HG02642 (cell line): ENCODE measurements at regions not wholly inside any gene's neighbourhood (a gene's known extent, or its start where the extent isn't known, plus 50 kb on each side); places are given as distances from the start of the nearest gene placed in this dataset.
"Not testable (repeated sequence)": the region's sequence is repeated elsewhere in the genome, so short reads cannot be mapped to it uniquely, and the experiment has no call there.

ENCODE experiments used
- ATAC-seq: cut with Tn5 transposase; IDR thresholded peaks from one replicate; pipeline ENCODE4 v1.9.1; 2021; ENCODE audit warnings: mild to moderate bottlenecking; ENCODE audit not compliant: unreplicated experiment, poor library complexity

DNA sequence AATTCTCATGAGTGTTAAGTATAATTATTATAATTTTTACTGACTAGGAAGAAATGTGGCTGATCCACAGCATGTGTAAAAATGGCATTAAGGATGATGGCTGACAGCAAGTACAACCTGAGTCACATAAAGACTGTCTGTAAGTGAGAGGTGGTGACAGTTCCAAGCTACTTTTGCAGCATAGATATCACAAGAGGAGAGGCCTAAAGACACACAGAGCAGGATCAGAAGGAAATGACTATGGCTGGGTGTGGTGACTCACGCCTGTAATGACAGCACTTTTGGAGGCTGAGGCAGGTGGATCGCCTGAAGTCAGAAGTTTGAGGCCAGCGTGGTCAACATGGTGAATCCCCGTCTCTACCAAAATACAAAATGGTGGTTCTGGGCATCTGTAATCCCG lies 234.7 kb upstream of the HSFY1 start:
- not testable (repeated sequence) for ATAC-seq

DNA sequence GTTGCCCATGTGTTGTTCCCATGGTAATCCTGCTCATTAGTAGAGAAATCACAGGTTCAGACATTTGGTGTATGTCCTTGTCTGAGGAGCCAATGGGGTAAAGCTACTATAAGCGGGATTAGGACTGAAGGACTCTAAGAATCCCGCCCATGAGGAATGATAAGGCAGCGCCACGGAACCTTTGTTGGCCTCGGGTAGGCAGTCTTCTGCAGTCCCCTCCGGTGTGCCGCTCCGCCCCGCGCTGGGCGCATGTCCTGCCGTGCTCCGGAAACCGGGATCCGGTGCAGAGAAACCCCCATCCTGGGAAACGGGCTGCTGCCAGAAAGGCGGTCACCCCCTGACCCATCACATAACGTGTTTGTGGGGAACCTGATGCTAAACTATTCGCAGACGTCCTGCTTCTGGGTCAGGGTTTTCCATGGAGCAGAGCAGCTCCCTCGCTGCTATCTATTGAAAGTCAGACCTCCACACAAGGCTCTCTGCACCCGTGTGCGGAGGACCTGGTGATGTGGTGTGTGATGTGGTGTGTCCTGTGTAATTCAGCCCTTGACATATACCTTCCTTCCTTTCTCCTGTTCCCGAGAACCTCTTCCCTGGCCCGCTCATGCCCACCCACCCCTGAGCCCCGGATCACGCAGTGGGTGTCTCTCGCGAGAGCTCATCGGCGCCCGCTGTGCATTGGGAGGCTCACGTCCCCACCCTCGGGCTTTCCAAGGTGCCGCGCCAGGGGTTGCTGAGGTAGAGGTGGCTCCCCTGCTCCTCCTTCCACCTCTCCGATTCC lies 220.8 kb upstream of the HSFY1 start:
- ATAC-seq = not testable (repeated sequence)

DNA sequence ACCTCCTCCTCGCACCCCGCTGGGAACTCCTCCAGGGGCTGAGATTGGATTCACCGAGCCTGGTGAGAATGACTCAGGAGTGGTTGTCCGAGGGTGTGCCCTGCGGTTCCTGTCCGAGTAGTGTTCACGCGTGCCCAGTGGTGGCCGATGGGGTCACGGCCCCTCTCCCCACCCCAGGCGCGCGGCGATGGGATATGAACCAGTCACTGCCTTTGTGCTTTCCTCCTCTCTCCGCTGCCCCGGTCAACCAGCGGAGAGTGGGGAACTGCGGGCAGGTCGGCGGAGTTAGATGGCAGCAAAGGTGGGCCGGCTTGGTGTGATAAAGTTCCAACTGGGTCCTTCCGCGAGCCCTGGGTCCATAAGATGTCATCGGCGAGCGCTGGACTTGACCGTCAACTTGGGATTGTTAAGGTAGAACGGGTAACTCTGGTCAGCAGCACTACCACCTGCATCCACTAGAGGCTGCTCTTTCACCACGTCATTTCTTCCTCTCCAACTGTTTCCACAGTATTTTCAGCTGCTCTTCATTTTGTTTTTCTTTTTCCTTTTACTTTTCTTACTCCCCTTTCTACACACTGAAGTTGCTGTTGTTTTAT lies 220.1 kb upstream of the HSFY1 start:
- ATAC-seq = peak; percentile 83

DNA sequence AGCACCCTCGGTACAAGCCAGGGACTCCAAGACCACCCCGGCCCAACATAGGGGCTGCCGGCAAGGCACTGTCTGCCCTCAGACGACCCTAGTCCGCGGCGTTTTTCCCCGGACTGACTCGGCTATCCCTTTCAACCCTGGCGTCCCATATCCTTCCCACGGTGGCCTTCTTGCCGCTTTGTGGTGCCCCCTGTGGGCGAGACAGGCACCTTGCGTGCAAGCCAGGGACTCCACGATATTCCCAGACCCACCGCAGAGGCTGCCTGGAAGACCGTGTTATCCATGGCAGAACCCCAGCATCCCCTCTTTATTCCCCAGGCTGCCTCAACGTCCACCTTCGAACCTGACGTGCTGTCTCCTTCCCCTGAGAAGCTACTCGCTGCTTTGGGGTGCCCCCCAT lies 204.0 kb upstream of the HSFY1 start:
- ATAC-seq = not testable (repeated sequence)
